ENCODE measurements at regions not wholly inside any gene's neighbourhood (a gene's known extent, or its start where the extent isn't known, plus 50 kb on each side); places are given as distances from the start of the nearest gene placed in this dataset.

- ChIA-PET POLR2A (ENCODE audit: low non-redundant PET) (no interaction called here), CTCF (no interaction called here)
- DNase-seq (ENCODE audit: low spot score), result no peak
- H3K27ac ChIP-seq, result no peak overlapping the region
- no peak for TF ChIP-seq CTCF (conservative IDR thresholded peaks at IDR 0.05; ENCODE audit: low read depth)
These were observed 260.2 kb downstream of the INSIG2 start for GRCh38 chr2:118348380-118349034.

GRCh38 chr2:118345465-118345864 lies 257.2 kb downstream of the INSIG2 start:
- DNase-seq (ENCODE audit: low spot score), result no peak
- TF ChIP-seq CTCF (conservative IDR thresholded peaks at IDR 0.05; ENCODE audit: low read depth), result no peak
- ChIA-PET POLR2A (ENCODE audit: low non-redundant PET) (no interaction called here), CTCF (no interaction called here)
- H3K27ac ChIP-seq, result no peak overlapping the region

- no peak for DNase-seq (ENCODE audit: low spot score)
- ChIA-PET CTCF (no interaction called here), POLR2A (ENCODE audit: low non-redundant PET) (no interaction called here)
- no peak overlapping the region for H3K27ac ChIP-seq
- TF ChIP-seq CTCF (conservative IDR thresholded peaks at IDR 0.05; ENCODE audit: low read depth), result no peak
These were observed 251.8 kb downstream of the INSIG2 start for GRCh38 chr2:118340103-118340502.

GRCh38 chr2:118339386-118339785 lies 251.1 kb downstream of the INSIG2 start:
- POLR2A ChIA-PET (ENCODE audit: low non-redundant PET), result no interaction called here
- CTCF ChIA-PET, result interaction anchor here (0.6 kb wide), 1 partner anchor 511 kb away, joined by 4 read pairs; no protein-coding TSS in a partner anchor

GRCh38 chr2:118333664-118334063 lies 245.4 kb downstream of the INSIG2 start:
- ChIA-PET POLR2A (ENCODE audit: low non-redundant PET) (no interaction called here), CTCF (interaction anchor here (1.1 kb wide), 1 partner anchor 221 kb away, joined by 3 read pairs; no protein-coding TSS in a partner anchor)
- no peak overlapping the region for H3K27ac ChIP-seq
- no peak for DNase-seq (ENCODE audit: low spot score)
- TF ChIP-seq CTCF (conservative IDR thresholded peaks at IDR 0.05; ENCODE audit: low read depth), result no peak

More at GRCh38 chr2:118339386-118339785, 251.1 kb downstream of the INSIG2 start:
- TF ChIP-seq CTCF (conservative IDR thresholded peaks at IDR 0.05; ENCODE audit: low read depth), result no peak
- no peak for DNase-seq (ENCODE audit: low spot score)
- H3K27ac ChIP-seq, result no peak overlapping the region

- H3K27ac ChIP-seq, result no peak overlapping the region
- DNase-seq (ENCODE audit: low spot score), result no peak
- POLR2A ChIA-PET (ENCODE audit: low non-redundant PET), result no interaction called here
- CTCF ChIA-PET, result interaction anchor here (0.6 kb wide), 1 partner anchor 274 kb away, joined by 6 read pairs; no protein-coding TSS in a partner anchor
- no peak for TF ChIP-seq CTCF (conservative IDR thresholded peaks at IDR 0.05; ENCODE audit: low read depth)
These were observed 237.2 kb downstream of the INSIG2 start for GRCh38 chr2:118325321-118325955.

Data from RWPE1 (cell line).